Thoracic aorta (tissue), 2 donors: ENCODE measurements at regions not wholly inside any gene's neighbourhood (a gene's known extent, or its start where the extent isn't known, plus 50 kb on each side); places are given as distances from the start of the nearest gene placed in this dataset.
"Not testable (repeated sequence)": the region's sequence is repeated elsewhere in the genome, so short reads cannot be mapped to it uniquely, and the experiment has no call there.

Source experiments
- ATAC-seq: fragments of 150-250 bp; one replicate; pipeline ENCODE4 v1.8.0; 2017; ENCODE audit warnings: low read depth; ENCODE audit not compliant: insufficient number of reproducible peaks, low FRiP score
- DNase-seq: peaks from one replicate; pipeline ENCODE4 v3.0.0-alpha.2; 2020; ENCODE audit warnings: low spot score
- H3K27ac ChIP-seq, 2 donors: fragments of 200-600 bp; sonication (generic); 1 replicate in 1 of 2; 2 replicates in 1 of 2; pipeline ENCODE4 v1.5.1; 2016; ENCODE audit warnings: mild to moderate bottlenecking in 2 of 2, moderate library complexity in 2 of 2
- H3K27me3 ChIP-seq: fragments of 200-600 bp; sonication (generic); replicated peaks from 2 replicates; pipeline ENCODE4 v1.6.0; 2016; ENCODE audit warnings: mild to moderate bottlenecking; ENCODE audit not compliant: insufficient read depth
- H3K36me3 ChIP-seq: fragments of 200-600 bp; sonication (generic); one replicate; pipeline ENCODE4 v1.5.1; 2016
- H3K4me1 ChIP-seq, 2 donors: fragments of 200-600 bp; sonication (generic); 1 replicate in 1 of 2; 2 replicates in 1 of 2; pipeline versions ENCODE4 v1.5.1 to v1.6.0; 2016; ENCODE audit warnings: low read depth in 2 of 2, mild to moderate bottlenecking in 1 of 2; ENCODE audit not compliant: control insufficient read depth in 1 of 2
- H3K4me3 ChIP-seq: fragments of 200-600 bp; sonication (generic); 2 replicates; pipeline ENCODE4 v1.5.1; 2016; ENCODE audit warnings: mild to moderate bottlenecking
- H3K9me3 ChIP-seq: fragments of 200-600 bp; sonication (generic); 2 replicates; pipeline ENCODE4 v1.5.1; 2016
- CTCF ChIP-seq: fragments of 200-600 bp; sonication (generic); IDR thresholded peaks from one replicate; pipeline ENCODE4 v1.5.1; 2019; ENCODE audit warnings: antibody characterized with exemption

DNA sequence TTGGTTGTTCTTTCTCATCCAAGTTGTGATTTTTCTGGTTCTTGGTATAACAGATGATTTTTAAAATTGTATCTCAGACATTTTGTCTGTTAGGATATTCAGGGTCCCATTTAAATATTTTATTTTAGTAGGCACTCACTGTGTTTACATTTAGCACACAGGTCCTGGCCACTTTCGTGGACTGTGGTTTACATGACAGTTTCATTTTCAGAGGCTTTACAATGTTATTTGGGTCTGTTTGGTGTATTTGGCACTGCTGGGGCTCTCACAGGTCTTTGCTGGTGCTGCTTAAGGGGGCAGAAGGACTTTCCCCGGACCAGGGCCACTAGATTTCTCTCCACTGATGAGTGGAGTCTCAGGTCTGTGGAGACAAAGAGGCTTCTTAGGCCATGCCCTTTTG, 75.5 kb upstream of the TGM3 start:
- Histone ChIP-seq H3K27me3 (no peaks in the 10 kb centered on the region), H3K4me1 (no peaks in the 10 kb centered on the region), H3K9me3 (no peaks in the 10 kb centered on the region), H3K27ac (no peak overlapping the region), H3K4me3 (no peak overlapping the region), H3K36me3 (no peaks in the 10 kb centered on the region)
- no peak for TF ChIP-seq CTCF
- DNase-seq (no peak), ATAC-seq (no peak)

- DNase-seq (no peak), ATAC-seq (no peak)
- H3K4me3 ChIP-seq, result no peak overlapping the region
- TF ChIP-seq CTCF, result no peak
- no peaks in the 10 kb centered on the region for H3K27me3 ChIP-seq
- no peaks in the 10 kb centered on the region for H3K4me1 ChIP-seq
- H3K27ac ChIP-seq, result no peak overlapping the region
- H3K36me3 ChIP-seq, result no peaks in the 10 kb centered on the region
- H3K9me3 ChIP-seq, result no peaks in the 10 kb centered on the region
Observed at GRCh38 chr20:2221921-2222320, 73.9 kb upstream of the TGM3 start.

- no peak overlapping the region for H3K4me3 ChIP-seq
- H3K9me3 ChIP-seq, result no peaks in the 10 kb centered on the region
- H3K36me3 ChIP-seq, result no peaks in the 10 kb centered on the region
- no peaks in the 10 kb centered on the region for H3K4me1 ChIP-seq
- DNase-seq (no peak), ATAC-seq (no peak)
- no peak for TF ChIP-seq CTCF
- no peaks in the 10 kb centered on the region for H3K27me3 ChIP-seq
- H3K27ac ChIP-seq, result no peak overlapping the region
Observed at GRCh38 chr20:2223558-2224367, 72.0 kb upstream of the TGM3 start.

DNA sequence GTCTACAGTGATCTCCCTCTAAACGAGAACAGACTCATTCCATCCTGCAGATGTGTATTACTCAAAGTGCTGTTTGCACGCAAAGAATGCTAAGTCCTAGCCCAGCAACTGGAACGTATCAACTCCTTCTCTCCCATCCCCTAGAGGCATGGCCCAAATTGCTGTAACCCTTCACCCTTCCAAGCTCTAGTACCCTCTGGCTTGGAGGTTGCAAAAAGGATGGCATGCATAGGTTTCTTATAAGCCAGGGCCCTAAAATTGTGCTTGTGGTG, 71.5 kb upstream of the TGM3 start:
- no peaks in the 10 kb centered on the region for H3K36me3 ChIP-seq
- H3K4me1 ChIP-seq, result no peaks in the 10 kb centered on the region
- no peak for ATAC-seq
- H3K27ac ChIP-seq, result no peak overlapping the region
- DNase-seq, result no peak
- no peaks in the 10 kb centered on the region for H3K9me3 ChIP-seq
- H3K27me3 ChIP-seq, result no peaks in the 10 kb centered on the region
- no peak overlapping the region for H3K4me3 ChIP-seq
- no peak for TF ChIP-seq CTCF

DNA sequence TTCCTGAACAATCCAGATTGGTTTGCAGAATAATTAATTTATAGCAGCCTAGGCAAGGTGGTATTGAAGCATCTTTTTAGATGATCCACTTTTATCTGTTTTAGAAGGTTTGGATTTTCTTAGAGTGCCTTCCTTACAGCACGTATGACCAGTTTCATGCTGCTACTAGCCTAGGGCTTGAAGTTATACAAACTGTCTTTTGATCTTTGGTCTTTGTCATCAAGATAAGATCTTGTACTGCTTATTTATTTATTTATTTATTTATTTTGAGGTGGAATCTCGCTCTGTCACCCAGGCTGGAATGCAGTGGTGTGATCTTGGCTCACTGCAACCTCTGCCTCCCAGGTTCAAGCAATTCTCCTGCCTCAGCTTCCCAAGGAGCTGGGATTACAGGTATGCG, 68.5 kb upstream of the TGM3 start:
- H3K27me3 ChIP-seq, H3K4me1 ChIP-seq, H3K36me3 ChIP-seq, H3K9me3 ChIP-seq, ATAC-seq, DNase-seq, H3K27ac ChIP-seq, H3K4me3 ChIP-seq: not testable (repeated sequence)

- DNase-seq, result no peak
- no peaks in the 10 kb centered on the region for H3K36me3 ChIP-seq
- no peak for TF ChIP-seq CTCF
- H3K4me1 ChIP-seq, result no peaks in the 10 kb centered on the region
- H3K27me3 ChIP-seq, result no peaks in the 10 kb centered on the region
- H3K27ac ChIP-seq, result no peak overlapping the region
- H3K9me3 ChIP-seq, result no peaks in the 10 kb centered on the region
- ATAC-seq, result no peak
- H3K4me3 ChIP-seq, result no peak overlapping the region
Observed at GRCh38 chr20:2227861-2228260, 67.9 kb upstream of the TGM3 start.
